ENCODE measurements at regions not wholly inside any gene's neighbourhood (a gene's known extent, or its start where the extent isn't known, plus 50 kb on each side); places are given as distances from the start of the nearest gene placed in this dataset.

DNA sequence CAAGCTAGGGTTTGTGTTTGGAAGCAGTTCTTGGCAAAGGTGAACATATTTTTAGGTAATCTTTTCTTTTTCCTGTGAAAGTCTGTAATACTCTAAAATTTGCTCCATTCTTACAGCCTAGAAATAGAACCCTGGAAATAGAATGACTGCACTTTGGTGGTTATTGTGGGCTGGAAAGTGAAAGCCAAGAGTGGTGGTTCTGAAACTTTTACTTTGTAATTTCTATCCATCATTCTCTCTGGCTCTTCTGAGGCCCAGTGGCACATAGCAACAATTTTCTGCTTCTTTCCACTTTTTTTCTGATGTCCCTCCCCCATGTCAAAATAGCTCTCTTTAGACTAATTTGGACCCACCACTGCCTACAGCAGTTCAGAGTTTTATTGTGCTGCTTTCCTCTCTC lies 300.4 kb upstream of the RPS6KA3 start:
- ATAC-seq (no peak), DNase-seq (ENCODE audit: extremely low read depth in 1 of 4, low spot score in 3 of 4) (no peak), FAIRE-seq (no peak)
- Histone ChIP-seq H3K9me3 (replicated peaks; ENCODE audit: control insufficient read depth, insufficient read depth, low read depth, low read length) (no peaks in the 10 kb centered on the region), H3K79me2 (ENCODE audit: control insufficient read depth, insufficient read depth, low read length) (no peaks in the 10 kb centered on the region), H3K4me2 (ENCODE audit: insufficient read depth, low read length) (no peak overlapping the region), H3K9me1 (ENCODE audit: control insufficient read depth, insufficient read depth, low read length) (no peaks in the 10 kb centered on the region), H3K27me3 (ENCODE audit: control insufficient read depth in 2 of 2, insufficient read depth in 2 of 2, low read length in 2 of 2) (no peaks in the 10 kb centered on the region), H3K9ac (ENCODE audit: insufficient read depth in 1 of 2, low read depth in 2 of 2, low read length in 2 of 2) (no peak overlapping the region), H3K4me1 (replicated peaks in 1 of 2; ENCODE audit: control insufficient read depth in 2 of 2, insufficient read depth in 2 of 2, low read length in 2 of 2) (no peaks in the 10 kb centered on the region), H2AFZ (ENCODE audit: low read depth, low read length) (no peak overlapping the region), H4K20me1 (replicated peaks; ENCODE audit: control insufficient read depth, insufficient read depth, low read length) (no peaks in the 10 kb centered on the region), H3K4me3 (no peak overlapping the region), H3K27ac (ENCODE audit: extremely low read depth, low read depth, low read length) (no peak overlapping the region), H3K36me3 (ENCODE audit: control insufficient read depth, insufficient read depth, low read length) (no peaks in the 10 kb centered on the region)
- ChIA-PET POLR2A (no interaction called here), CTCF (ENCODE audit: low intra/inter-chr PET ratio) (no interaction called here)
- TF ChIP-seq ZNF583 (CRISPR knock-in tag; IDR thresholded peaks at IDR 0.05) (no peak), FOXK2 (conservative IDR thresholded peaks at IDR 0.05 in 1 of 2, IDR thresholded peaks at IDR 0.05 in 1 of 2; ENCODE audit: low read depth in 2 of 2) (no peak), ZNF316 (IDR thresholded peaks at IDR 0.05) (no peak), ZKSCAN8 (CRISPR knock-in tag; IDR thresholded peaks at IDR 0.05) (no peak), TCFL5 (CRISPR knock-in tag; conservative IDR thresholded peaks at IDR 0.05) (no peak), COPS2 (conservative IDR thresholded peaks at IDR 0.05) (no peak), ZBTB17 (CRISPR knock-in tag; IDR thresholded peaks at IDR 0.05) (no peak), ARID2 (IDR thresholded peaks at IDR 0.05) (no peak)
- TF ChIP-seq, protein P1, sequence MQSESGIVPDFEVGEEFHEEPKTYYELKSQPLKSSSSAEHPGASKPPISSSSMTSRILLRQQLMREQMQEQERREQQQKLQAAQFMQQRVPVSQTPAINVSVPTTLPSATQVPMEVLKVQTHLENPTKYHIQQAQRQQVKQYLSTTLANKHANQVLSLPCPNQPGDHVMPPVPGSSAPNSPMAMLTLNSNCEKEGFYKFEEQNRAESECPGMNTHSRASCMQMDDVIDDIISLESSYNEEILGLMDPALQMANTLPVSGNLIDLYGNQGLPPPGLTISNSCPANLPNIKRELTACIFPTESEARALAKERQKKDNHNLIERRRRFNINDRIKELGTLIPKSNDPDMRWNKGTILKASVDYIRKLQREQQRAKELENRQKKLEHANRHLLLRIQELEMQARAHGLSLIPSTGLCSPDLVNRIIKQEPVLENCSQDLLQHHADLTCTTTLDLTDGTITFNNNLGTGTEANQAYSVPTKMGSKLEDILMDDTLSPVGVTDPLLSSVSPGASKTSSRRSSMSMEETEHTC (IDR thresholded peaks at IDR 0.05), result no peak
- TF ChIP-seq, protein P2, sequence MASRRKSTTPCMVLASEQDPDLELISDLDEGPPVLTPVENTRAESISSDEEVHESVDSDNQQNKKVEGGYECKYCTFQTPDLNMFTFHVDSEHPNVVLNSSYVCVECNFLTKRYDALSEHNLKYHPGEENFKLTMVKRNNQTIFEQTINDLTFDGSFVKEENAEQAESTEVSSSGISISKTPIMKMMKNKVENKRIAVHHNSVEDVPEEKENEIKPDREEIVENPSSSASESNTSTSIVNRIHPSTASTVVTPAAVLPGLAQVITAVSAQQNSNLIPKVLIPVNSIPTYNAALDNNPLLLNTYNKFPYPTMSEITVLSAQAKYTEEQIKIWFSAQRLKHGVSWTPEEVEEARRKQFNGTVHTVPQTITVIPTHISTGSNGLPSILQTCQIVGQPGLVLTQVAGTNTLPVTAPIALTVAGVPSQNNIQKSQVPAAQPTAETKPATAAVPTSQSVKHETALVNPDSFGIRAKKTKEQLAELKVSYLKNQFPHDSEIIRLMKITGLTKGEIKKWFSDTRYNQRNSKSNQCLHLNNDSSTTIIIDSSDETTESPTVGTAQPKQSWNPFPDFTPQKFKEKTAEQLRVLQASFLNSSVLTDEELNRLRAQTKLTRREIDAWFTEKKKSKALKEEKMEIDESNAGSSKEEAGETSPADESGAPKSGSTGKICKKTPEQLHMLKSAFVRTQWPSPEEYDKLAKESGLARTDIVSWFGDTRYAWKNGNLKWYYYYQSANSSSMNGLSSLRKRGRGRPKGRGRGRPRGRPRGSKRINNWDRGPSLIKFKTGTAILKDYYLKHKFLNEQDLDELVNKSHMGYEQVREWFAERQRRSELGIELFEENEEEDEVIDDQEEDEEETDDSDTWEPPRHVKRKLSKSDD (conservative IDR thresholded peaks at IDR 0.05; ENCODE audit: low read length), result no peak
- in situ Hi-C loops (cut with MboI) (no loop called here), intact Hi-C loops (cut with micrococcal nuclease) (no loop called here)
- BruUV-seq (replicated peaks), result no TSS peak

Measured in K562 (cell line).